ENCODE measurements at regions not wholly inside any gene's neighbourhood (a gene's known extent, or its start where the extent isn't known, plus 50 kb on each side); places are given as distances from the start of the nearest gene placed in this dataset.
"Not testable (repeated sequence)": the region's sequence is repeated elsewhere in the genome, so short reads cannot be mapped to it uniquely, and the experiment has no call there.

DNA sequence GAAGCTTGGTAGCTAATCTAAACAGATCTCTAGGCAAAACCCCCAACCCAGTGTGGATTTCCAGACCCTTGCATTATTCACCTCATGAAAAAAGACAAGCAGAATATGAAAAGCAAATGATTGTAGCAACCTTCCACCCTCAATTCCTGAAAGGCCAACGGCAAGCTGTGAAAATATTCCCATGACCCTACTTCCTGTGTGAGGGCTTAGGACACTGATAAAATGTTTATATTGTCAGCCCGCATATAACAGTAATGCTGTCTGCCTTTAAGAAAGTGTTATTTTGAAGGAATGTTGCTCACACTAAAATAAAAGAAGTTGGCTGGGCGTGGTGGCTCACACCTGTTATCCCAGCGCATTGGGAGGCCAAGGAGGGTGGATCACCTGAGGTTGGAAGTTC is 233.5 kb upstream of the NRIP1 start (continued):
- TF ChIP-seq, protein P1, sequence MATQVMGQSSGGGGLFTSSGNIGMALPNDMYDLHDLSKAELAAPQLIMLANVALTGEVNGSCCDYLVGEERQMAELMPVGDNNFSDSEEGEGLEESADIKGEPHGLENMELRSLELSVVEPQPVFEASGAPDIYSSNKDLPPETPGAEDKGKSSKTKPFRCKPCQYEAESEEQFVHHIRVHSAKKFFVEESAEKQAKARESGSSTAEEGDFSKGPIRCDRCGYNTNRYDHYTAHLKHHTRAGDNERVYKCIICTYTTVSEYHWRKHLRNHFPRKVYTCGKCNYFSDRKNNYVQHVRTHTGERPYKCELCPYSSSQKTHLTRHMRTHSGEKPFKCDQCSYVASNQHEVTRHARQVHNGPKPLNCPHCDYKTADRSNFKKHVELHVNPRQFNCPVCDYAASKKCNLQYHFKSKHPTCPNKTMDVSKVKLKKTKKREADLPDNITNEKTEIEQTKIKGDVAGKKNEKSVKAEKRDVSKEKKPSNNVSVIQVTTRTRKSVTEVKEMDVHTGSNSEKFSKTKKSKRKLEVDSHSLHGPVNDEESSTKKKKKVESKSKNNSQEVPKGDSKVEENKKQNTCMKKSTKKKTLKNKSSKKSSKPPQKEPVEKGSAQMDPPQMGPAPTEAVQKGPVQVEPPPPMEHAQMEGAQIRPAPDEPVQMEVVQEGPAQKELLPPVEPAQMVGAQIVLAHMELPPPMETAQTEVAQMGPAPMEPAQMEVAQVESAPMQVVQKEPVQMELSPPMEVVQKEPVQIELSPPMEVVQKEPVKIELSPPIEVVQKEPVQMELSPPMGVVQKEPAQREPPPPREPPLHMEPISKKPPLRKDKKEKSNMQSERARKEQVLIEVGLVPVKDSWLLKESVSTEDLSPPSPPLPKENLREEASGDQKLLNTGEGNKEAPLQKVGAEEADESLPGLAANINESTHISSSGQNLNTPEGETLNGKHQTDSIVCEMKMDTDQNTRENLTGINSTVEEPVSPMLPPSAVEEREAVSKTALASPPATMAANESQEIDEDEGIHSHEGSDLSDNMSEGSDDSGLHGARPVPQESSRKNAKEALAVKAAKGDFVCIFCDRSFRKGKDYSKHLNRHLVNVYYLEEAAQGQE (tag by site-specific recombination; IDR thresholded peaks at IDR 0.05) = no peak
- TF ChIP-seq ZNF140 (tag by site-specific recombination; IDR thresholded peaks at IDR 0.05) (no peak), ZNF571 (tag by site-specific recombination; IDR thresholded peaks at IDR 0.05) (no peak), ZSCAN23 (tag by site-specific recombination; IDR thresholded peaks at IDR 0.05) (no peak), ZNF792 (tag by site-specific recombination; IDR thresholded peaks at IDR 0.05) (no peak)

DNA sequence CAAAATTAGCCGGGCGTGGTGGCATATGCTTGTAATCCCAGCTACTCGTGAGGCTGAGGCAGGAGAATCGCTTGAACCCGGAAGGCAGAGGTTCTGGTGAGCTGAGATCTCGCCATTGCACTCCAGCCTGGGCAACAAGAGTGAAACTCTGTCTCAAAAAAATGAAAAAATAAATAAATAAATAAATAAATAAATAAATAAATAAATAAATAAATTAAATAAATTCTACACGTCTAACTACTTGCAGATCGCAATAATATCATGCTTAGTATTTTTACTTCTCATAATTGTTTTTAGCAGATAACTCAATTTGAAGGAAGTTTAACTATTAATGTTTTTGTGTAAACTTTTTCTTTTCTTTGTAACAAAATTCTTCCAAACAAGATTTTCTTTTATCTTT is 234.0 kb upstream of the NRIP1 start:
- H3K4me1 ChIP-seq (ENCODE audit: control insufficient read depth, insufficient read depth, low read length); POLR2A ChIA-PET; CTCF ChIA-PET; H3K4me3 ChIP-seq (ENCODE audit: low read depth, low read length); H3K27ac ChIP-seq (ENCODE audit: extremely low read depth, low read depth, low read length); H3K9me3 ChIP-seq (ENCODE audit: control insufficient read depth, insufficient read depth, low read depth, low read length); H3K36me3 ChIP-seq (ENCODE audit: control insufficient read depth in 2 of 2, insufficient read depth in 1 of 2, low read length in 2 of 2): not testable (repeated sequence)
- TF ChIP-seq ZNF555 (tag by site-specific recombination; conservative IDR thresholded peaks at IDR 0.05) (peak; percentile 19; the same call in 1 of the 2 replicates), ZNF394 (tag by site-specific recombination; IDR thresholded peaks at IDR 0.05; ENCODE audit: borderline replicate concordance) (peak; percentile 81; the same call in 1 of the 2 replicates), ZNF426 (tag by site-specific recombination; IDR thresholded peaks at IDR 0.05) (peak; percentile 59), ZNF140 (tag by site-specific recombination; IDR thresholded peaks at IDR 0.05) (peak; percentile 10; the same call in 1 of the 2 replicates), ZNF623 (tag by site-specific recombination; IDR thresholded peaks at IDR 0.05) (peak; percentile 37)
- TF ChIP-seq, protein P2, sequence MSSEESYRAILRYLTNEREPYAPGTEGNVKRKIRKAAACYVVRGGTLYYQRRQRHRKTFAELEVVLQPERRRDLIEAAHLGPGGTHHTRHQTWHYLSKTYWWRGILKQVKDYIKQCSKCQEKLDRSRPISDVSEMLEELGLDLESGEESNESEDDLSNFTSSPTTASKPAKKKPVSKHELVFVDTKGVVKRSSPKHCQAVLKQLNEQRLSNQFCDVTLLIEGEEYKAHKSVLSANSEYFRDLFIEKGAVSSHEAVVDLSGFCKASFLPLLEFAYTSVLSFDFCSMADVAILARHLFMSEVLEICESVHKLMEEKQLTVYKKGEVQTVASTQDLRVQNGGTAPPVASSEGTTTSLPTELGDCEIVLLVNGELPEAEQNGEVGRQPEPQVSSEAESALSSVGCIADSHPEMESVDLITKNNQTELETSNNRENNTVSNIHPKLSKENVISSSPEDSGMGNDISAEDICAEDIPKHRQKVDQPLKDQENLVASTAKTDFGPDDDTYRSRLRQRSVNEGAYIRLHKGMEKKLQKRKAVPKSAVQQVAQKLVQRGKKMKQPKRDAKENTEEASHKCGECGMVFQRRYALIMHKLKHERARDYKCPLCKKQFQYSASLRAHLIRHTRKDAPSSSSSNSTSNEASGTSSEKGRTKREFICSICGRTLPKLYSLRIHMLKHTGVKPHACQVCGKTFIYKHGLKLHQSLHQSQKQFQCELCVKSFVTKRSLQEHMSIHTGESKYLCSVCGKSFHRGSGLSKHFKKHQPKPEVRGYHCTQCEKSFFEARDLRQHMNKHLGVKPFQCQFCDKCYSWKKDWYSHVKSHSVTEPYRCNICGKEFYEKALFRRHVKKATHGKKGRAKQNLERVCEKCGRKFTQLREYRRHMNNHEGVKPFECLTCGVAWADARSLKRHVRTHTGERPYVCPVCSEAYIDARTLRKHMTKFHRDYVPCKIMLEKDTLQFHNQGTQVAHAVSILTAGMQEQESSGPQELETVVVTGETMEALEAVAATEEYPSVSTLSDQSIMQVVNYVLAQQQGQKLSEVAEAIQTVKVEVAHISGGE (tag by site-specific recombination; conservative IDR thresholded peaks at IDR 0.05; ENCODE audit: low read depth) = peak; percentile 51; the same call in 1 of the 2 replicates
- TF ChIP-seq, protein P3, sequence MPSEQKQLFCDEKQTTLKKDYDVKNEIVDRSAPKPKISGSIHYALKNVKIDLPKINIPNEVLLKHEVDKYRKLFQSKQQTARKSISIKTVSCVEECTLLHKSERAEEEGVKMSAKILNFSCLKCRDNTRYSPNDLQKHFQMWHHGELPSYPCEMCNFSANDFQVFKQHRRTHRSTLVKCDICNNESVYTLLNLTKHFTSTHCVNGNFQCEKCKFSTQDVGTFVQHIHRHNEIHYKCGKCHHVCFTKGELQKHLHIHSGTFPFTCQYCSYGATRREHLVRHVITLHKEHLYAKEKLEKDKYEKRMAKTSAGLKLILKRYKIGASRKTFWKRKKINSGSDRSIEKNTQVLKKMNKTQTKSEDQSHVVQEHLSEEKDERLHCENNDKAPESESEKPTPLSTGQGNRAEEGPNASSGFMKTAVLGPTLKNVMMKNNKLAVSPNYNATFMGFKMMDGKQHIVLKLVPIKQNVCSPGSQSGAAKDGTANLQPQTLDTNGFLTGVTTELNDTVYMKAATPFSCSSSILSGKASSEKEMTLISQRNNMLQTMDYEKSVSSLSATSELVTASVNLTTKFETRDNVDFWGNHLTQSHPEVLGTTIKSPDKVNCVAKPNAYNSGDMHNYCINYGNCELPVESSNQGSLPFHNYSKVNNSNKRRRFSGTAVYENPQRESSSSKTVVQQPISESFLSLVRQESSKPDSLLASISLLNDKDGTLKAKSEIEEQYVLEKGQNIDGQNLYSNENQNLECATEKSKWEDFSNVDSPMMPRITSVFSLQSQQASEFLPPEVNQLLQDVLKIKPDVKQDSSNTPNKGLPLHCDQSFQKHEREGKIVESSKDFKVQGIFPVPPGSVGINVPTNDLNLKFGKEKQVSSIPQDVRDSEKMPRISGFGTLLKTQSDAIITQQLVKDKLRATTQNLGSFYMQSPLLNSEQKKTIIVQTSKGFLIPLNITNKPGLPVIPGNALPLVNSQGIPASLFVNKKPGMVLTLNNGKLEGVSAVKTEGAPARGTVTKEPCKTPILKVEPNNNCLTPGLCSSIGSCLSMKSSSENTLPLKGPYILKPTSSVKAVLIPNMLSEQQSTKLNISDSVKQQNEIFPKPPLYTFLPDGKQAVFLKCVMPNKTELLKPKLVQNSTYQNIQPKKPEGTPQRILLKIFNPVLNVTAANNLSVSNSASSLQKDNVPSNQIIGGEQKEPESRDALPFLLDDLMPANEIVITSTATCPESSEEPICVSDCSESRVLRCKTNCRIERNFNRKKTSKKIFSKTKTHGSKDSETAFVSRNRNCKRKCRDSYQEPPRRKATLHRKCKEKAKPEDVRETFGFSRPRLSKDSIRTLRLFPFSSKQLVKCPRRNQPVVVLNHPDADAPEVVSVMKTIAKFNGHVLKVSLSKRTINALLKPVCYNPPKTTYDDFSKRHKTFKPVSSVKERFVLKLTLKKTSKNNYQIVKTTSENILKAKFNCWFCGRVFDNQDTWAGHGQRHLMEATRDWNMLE (tag by site-specific recombination; conservative IDR thresholded peaks at IDR 0.05; ENCODE audit: low read depth) = peak; percentile 60; the same call in 1 of the 2 replicates
- TF ChIP-seq, protein P1 (tag by site-specific recombination; IDR thresholded peaks at IDR 0.05) = 0 out of 2 replicates have a peak, but pooled peaks have one; percentile 21

Data from HEK293 (cell line).